ENCODE measurements at regions not wholly inside any gene's neighbourhood (a gene's known extent, or its start where the extent isn't known, plus 50 kb on each side); places are given as distances from the start of the nearest gene placed in this dataset.

DNA sequence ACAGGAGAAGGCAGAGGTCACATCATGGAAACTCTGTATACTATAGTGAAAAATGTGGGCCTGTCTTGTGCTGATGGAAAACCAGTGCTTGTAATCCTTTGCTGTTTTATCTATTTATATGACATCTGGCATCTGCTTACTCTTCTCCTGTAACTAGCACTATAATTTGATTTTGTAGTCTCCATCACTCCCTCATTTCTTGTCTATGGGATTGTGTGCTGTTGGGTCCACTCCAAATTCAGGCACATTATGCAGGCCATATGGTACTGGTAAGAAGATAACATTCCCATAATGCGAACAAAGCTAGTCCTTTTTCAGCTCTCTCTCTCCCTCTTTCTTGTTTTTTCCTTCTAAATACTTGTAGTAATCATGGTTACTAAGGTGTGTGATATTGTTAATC lies 581.2 kb upstream of the IGFBP7 start:
- Histone ChIP-seq H2BK15ac (ENCODE audit: low read depth, low read length) (no peak overlapping the region), H3K4ac (ENCODE audit: low read depth, low read length) (no peak overlapping the region), H3K79me1 (ENCODE audit: insufficient read depth, low read depth, low read length, poor library complexity, severe bottlenecking) (no peaks in the 10 kb centered on the region), H2AFZ (ENCODE audit: low read length) (no peak overlapping the region), H3K9ac (ENCODE audit: extremely low read depth, insufficient read length, low read length) (no peak overlapping the region), H3T11ph (ENCODE audit: low read length) (no peak overlapping the region), H3K79me2 (ENCODE audit: insufficient read depth, low read length) (no peaks in the 10 kb centered on the region), H3K14ac (ENCODE audit: insufficient read depth, low read length) (no peak overlapping the region), H4K8ac (replicated peaks; ENCODE audit: insufficient read length, low read depth, low read length) (no peak overlapping the region), H4K5ac (ENCODE audit: insufficient read length, low read depth, low read length) (no peak overlapping the region), H3K4me1 (ENCODE audit: insufficient read depth, low read length) (peaks cover 2% of the 10 kb centered on the region; the same call in 1 of the 2 replicates), H2BK5ac (ENCODE audit: insufficient read length, low read length) (no peak overlapping the region), H2AK5ac (ENCODE audit: insufficient read length, low read length) (no peak overlapping the region), H3K9me3 (ENCODE audit: control insufficient read depth, low read depth, low read length) (no peaks in the 10 kb centered on the region), H3K27me3 (ENCODE audit: insufficient read depth, low read length) (no peaks in the 10 kb centered on the region), H4K91ac (ENCODE audit: insufficient read length, low read depth, low read length) (no peak overlapping the region), H3K18ac (ENCODE audit: insufficient read length, low read depth, low read length) (no peak overlapping the region), H3K56ac (ENCODE audit: insufficient read length, low read depth, low read length) (no peak overlapping the region), H4K20me1 (ENCODE audit: control insufficient read depth, insufficient read depth, insufficient read length) (no peaks in the 10 kb centered on the region), H3K27ac (ENCODE audit: insufficient read length, low read depth, low read length) (no peak overlapping the region), H3K23ac (ENCODE audit: insufficient read length, low read depth, low read length) (no peak overlapping the region), H2BK20ac (ENCODE audit: low read depth, low read length, poor library complexity, severe bottlenecking) (no peak overlapping the region), H2BK120ac (ENCODE audit: low read depth, low read length, poor library complexity, severe bottlenecking) (no peak overlapping the region), H3K23me2 (ENCODE audit: insufficient read length, low read depth, low read length, poor library complexity, severe bottlenecking) (no peaks in the 10 kb centered on the region), H3K4me2 (ENCODE audit: insufficient read depth, insufficient read length, low read length) (no peak overlapping the region), H2BK12ac (ENCODE audit: insufficient read length, low read depth, low read length) (no peak overlapping the region)
- H3K27ac Mint-ChIP-seq: no peak overlapping the region
- WGBS (ENCODE audit: extremely low coverage, insufficient read length, low lambda C conversion rate): no CpG with 5 or more reads among the region's 1 CpG
- peaks cover 13 to 18% of the 10 kb centered on the region in 2 experiments for H3K9me3 Mint-ChIP-seq
- TF ChIP-seq, protein P1, sequence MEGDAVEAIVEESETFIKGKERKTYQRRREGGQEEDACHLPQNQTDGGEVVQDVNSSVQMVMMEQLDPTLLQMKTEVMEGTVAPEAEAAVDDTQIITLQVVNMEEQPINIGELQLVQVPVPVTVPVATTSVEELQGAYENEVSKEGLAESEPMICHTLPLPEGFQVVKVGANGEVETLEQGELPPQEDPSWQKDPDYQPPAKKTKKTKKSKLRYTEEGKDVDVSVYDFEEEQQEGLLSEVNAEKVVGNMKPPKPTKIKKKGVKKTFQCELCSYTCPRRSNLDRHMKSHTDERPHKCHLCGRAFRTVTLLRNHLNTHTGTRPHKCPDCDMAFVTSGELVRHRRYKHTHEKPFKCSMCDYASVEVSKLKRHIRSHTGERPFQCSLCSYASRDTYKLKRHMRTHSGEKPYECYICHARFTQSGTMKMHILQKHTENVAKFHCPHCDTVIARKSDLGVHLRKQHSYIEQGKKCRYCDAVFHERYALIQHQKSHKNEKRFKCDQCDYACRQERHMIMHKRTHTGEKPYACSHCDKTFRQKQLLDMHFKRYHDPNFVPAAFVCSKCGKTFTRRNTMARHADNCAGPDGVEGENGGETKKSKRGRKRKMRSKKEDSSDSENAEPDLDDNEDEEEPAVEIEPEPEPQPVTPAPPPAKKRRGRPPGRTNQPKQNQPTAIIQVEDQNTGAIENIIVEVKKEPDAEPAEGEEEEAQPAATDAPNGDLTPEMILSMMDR (conservative IDR thresholded peaks at IDR 0.05): no peak
- H3K4me1 Mint-ChIP-seq: peaks cover 20 to 23% of the 10 kb centered on the region in 2 experiments
- H3K27me3 Mint-ChIP-seq (ENCODE audit: low read depth): no peaks in the 10 kb centered on the region; the same call in none of the 2 replicates
- DNase-seq: no peak
- no peak overlapping the region for H3K4me3 Mint-ChIP-seq
- peaks cover 8 to 34% (median 12%) of the 10 kb centered on the region in 3 experiments for H3K36me3 Mint-ChIP-seq (ENCODE audit: insufficient read depth in 1 of 3, low read depth in 3 of 3)
